CD4-positive, alpha-beta T cell (primary cell): ENCODE measurements at regions not wholly inside any gene's neighbourhood (a gene's known extent, or its start where the extent isn't known, plus 50 kb on each side); places are given as distances from the start of the nearest gene placed in this dataset.

Source experiments
- ATAC-seq: fragments of 200-7000 bp; cut with Tn5 transposase; one replicate; pipeline ENCODE4 v1.10.0; 2022; ENCODE audit warnings: mild to moderate bottlenecking; ENCODE audit not compliant: poor library complexity
- CTCF ChIA-PET: fragments of 350-600 bp; sonication (Branson Sonifier 250); formaldehyde crosslinking; loops from one replicate; lab custom pipeline; 2021; ENCODE audit warnings: antibody characterized with exemption, inconsistent platforms; lab: Charles Lee
- POLR2A ChIA-PET: fragments of 350-600 bp; sonication (Branson Sonifier 250); formaldehyde crosslinking; loops from one replicate; lab custom pipeline; 2021; ENCODE audit warnings: antibody characterized with exemption, inconsistent platforms; lab: Charles Lee
- DNase-seq, 14 experiments: peaks; one replicate each; pipeline ENCODE4 v3.0.0-alpha.2; 2013 to 2020; ENCODE audit warnings: mixed read lengths in 2 of 14
- H3K27ac ChIP-seq, 2 donors: one replicate each; pipeline versions ENCODE4 v1.5.1 to v1.7.0; 2013; ENCODE audit warnings: low read length in 2 of 2, low read depth in 1 of 2, mild to moderate bottlenecking in 1 of 2
- H3K27me3 ChIP-seq, 2 experiments: 1 replicate in 1 of 2; 2 replicates in 1 of 2; pipeline versions ENCODE4 v1.6.1 to v1.7.0; 2013; ENCODE audit warnings: low read length in 2 of 2, control low read depth in 1 of 2, mild to moderate bottlenecking in 1 of 2, moderate library complexity in 1 of 2; ENCODE audit not compliant: insufficient read depth in 2 of 2, control insufficient read depth in 1 of 2
- H3K36me3 ChIP-seq: one replicate; pipeline ENCODE4 v1.6.1; 2013; ENCODE audit warnings: low read length, control low read depth; ENCODE audit not compliant: insufficient read depth
- H3K4me1 ChIP-seq: one replicate; pipeline ENCODE4 v1.6.1; 2013; ENCODE audit warnings: low read length, control low read depth; ENCODE audit not compliant: insufficient read depth
- H3K4me3 ChIP-seq: one replicate; pipeline ENCODE4 v1.5.1; 2013; ENCODE audit warnings: mild to moderate bottlenecking, low read length, moderate library complexity
- H3K9me3 ChIP-seq, 2 experiments: 1 replicate in 1 of 2; 2 replicates in 1 of 2; pipeline versions ENCODE4 v1.6.1 to v1.7.0; 2013; ENCODE audit warnings: low read length in 2 of 2, mild to moderate bottlenecking in 2 of 2, control low read depth in 1 of 2, moderate library complexity in 1 of 2; ENCODE audit not compliant: control insufficient read depth in 1 of 2, insufficient read depth in 1 of 2
- H3K27ac Mint-ChIP-seq: one replicate; pipeline ENCODE4 v1.8.0; 2020; ENCODE audit warnings: mixed read lengths
- H3K27me3 Mint-ChIP-seq: one replicate; pipeline ENCODE4 v1.8.0; 2021; ENCODE audit warnings: mixed read lengths
- H3K36me3 Mint-ChIP-seq: one replicate; pipeline ENCODE4 v1.8.0; 2021; ENCODE audit warnings: low read depth, mixed read lengths
- H3K4me1 Mint-ChIP-seq: one replicate; pipeline ENCODE4 v1.8.0; 2021; ENCODE audit warnings: low read depth, mixed read lengths
- H3K4me3 Mint-ChIP-seq: one replicate; pipeline ENCODE4 v1.8.0; 2020; ENCODE audit warnings: mild to moderate bottlenecking, mixed read lengths
- H3K9me3 Mint-ChIP-seq: one replicate; pipeline ENCODE4 v1.8.0; 2020; ENCODE audit warnings: mixed read lengths
- intact Hi-C, 2 experiments: fragments of 100-400 bp; cut with DNase I in 1 of 2; cut with micrococcal nuclease in 1 of 2; formaldehyde crosslinking; loops; one replicate each; pipeline versions ENCODE4 v1.15.1 to v1.9.0; 2023 to 2025; cut with DNase I, micrococcal nuclease
- TF ChIP-seq, protein P1 (sequence below): fragments of 200-600 bp; IDR thresholded peaks from one replicate; pipeline ENCODE4 v1.8.0; 2022; ENCODE audit warnings: antibody characterized with exemption, mild to moderate bottlenecking

GRCh38 chr9:13364271-13365000 lies 84.9 kb upstream of the MPDZ start:
- Histone ChIP-seq H3K4me1 (no peaks in the 10 kb centered on the region), H3K27ac (no peak overlapping the region), H3K27me3 (no peaks in the 10 kb centered on the region), H3K36me3 (no peaks in the 10 kb centered on the region), H3K9me3 (no peaks in the 10 kb centered on the region), H3K4me3 (no peak overlapping the region)
- DNase-seq (no peak), ATAC-seq (no peak)
- no peaks in the 10 kb centered on the region for H3K4me1 Mint-ChIP-seq
- ChIA-PET POLR2A (no interaction called here), CTCF (no interaction called here)
- intact Hi-C loops = no loop called here
- H3K9me3 Mint-ChIP-seq = peaks cover 3% of the 10 kb centered on the region
- no peaks in the 10 kb centered on the region for H3K36me3 Mint-ChIP-seq
- H3K27me3 Mint-ChIP-seq = no peaks in the 10 kb centered on the region
- H3K4me3 Mint-ChIP-seq = no peak overlapping the region
- no peak overlapping the region for H3K27ac Mint-ChIP-seq
- TF ChIP-seq, protein P1, sequence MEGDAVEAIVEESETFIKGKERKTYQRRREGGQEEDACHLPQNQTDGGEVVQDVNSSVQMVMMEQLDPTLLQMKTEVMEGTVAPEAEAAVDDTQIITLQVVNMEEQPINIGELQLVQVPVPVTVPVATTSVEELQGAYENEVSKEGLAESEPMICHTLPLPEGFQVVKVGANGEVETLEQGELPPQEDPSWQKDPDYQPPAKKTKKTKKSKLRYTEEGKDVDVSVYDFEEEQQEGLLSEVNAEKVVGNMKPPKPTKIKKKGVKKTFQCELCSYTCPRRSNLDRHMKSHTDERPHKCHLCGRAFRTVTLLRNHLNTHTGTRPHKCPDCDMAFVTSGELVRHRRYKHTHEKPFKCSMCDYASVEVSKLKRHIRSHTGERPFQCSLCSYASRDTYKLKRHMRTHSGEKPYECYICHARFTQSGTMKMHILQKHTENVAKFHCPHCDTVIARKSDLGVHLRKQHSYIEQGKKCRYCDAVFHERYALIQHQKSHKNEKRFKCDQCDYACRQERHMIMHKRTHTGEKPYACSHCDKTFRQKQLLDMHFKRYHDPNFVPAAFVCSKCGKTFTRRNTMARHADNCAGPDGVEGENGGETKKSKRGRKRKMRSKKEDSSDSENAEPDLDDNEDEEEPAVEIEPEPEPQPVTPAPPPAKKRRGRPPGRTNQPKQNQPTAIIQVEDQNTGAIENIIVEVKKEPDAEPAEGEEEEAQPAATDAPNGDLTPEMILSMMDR = no peak

GRCh38 chr9:13361076-13361475 lies 81.6 kb upstream of the MPDZ start:
- Histone ChIP-seq H3K27me3 (no peaks in the 10 kb centered on the region), H3K27ac (no peak overlapping the region), H3K36me3 (no peaks in the 10 kb centered on the region), H3K4me3 (no peak overlapping the region), H3K4me1 (no peaks in the 10 kb centered on the region), H3K9me3 (no peaks in the 10 kb centered on the region)
- TF ChIP-seq, protein P1 = no peak
- ChIA-PET CTCF (no interaction called here), POLR2A (no interaction called here)
- DNase-seq (no peak), ATAC-seq (no peak)
- no peaks in the 10 kb centered on the region for H3K4me1 Mint-ChIP-seq
- no peaks in the 10 kb centered on the region for H3K27me3 Mint-ChIP-seq
- no peak overlapping the region for H3K27ac Mint-ChIP-seq
- H3K4me3 Mint-ChIP-seq = no peak overlapping the region
- peaks cover 3% of the 10 kb centered on the region for H3K9me3 Mint-ChIP-seq
- no peaks in the 10 kb centered on the region for H3K36me3 Mint-ChIP-seq
- intact Hi-C loops = no loop called here

DNA sequence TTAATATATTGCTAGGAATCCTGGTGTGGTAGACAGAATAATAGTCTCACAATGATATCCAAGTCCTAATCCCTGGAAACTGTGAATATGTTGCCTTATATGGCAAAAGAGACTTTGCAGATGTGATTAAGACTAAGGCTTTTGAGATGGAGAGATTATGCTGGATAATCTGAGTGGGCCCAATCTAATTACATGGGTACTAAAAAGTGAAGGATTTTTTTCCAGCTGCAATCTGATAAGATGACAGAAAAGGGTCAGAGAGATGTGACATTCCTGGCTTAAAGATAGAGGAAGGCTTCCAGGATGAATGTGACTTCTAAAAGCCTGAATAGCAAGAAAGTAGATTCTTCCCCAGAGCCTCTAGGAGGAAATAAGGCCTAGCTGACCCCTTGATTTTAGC lies 80.7 kb upstream of the MPDZ start:
- Histone ChIP-seq H3K27ac (no peak overlapping the region), H3K4me3 (no peak overlapping the region), H3K27me3 (no peaks in the 10 kb centered on the region), H3K36me3 (no peaks in the 10 kb centered on the region), H3K4me1 (no peaks in the 10 kb centered on the region), H3K9me3 (no peaks in the 10 kb centered on the region)
- H3K4me1 Mint-ChIP-seq = no peaks in the 10 kb centered on the region
- ATAC-seq (no peak), DNase-seq (no peak)
- TF ChIP-seq, protein P1 = no peak
- ChIA-PET CTCF (no interaction called here), POLR2A (no interaction called here)
- intact Hi-C loops = no loop called here
- H3K4me3 Mint-ChIP-seq = no peak overlapping the region
- H3K27me3 Mint-ChIP-seq = no peaks in the 10 kb centered on the region
- H3K9me3 Mint-ChIP-seq = peaks cover 3% of the 10 kb centered on the region
- H3K36me3 Mint-ChIP-seq = no peaks in the 10 kb centered on the region
- H3K27ac Mint-ChIP-seq = no peak overlapping the region
